PFSK-1 (cell line): ENCODE measurements at regions not wholly inside any gene's neighbourhood (a gene's known extent, or its start where the extent isn't known, plus 50 kb on each side); places are given as distances from the start of the nearest gene placed in this dataset.

Experiments
- FOXP2 ChIP-seq: optimal IDR thresholded peaks from 2 replicates; pipeline ENCODE3; 2011; ENCODE audit warnings: borderline replicate concordance, control low read depth, inconsistent platforms; ENCODE audit not compliant: insufficient read depth; ENCODE audit errors: extremely low read length, extremely low read depth
- POLR2AphosphoS5 ChIP-seq: IDR thresholded peaks from 2 replicates; pipeline ENCODE4 v1.6.1; 2012; ENCODE audit warnings: low read depth, mild to moderate bottlenecking, control low read depth, low read length, moderate library complexity
- SIN3A ChIP-seq: IDR thresholded peaks from 2 replicates; pipeline ENCODE4 v1.6.1; 2012; ENCODE audit warnings: mild to moderate bottlenecking, low read length, moderate library complexity, borderline replicate concordance; ENCODE audit not compliant: insufficient read depth
- TAF1 ChIP-seq: IDR thresholded peaks from 2 replicates; pipeline ENCODE4 v1.6.1; 2012; ENCODE audit warnings: low read length, control low read depth, borderline replicate concordance; ENCODE audit not compliant: insufficient read depth

DNA sequence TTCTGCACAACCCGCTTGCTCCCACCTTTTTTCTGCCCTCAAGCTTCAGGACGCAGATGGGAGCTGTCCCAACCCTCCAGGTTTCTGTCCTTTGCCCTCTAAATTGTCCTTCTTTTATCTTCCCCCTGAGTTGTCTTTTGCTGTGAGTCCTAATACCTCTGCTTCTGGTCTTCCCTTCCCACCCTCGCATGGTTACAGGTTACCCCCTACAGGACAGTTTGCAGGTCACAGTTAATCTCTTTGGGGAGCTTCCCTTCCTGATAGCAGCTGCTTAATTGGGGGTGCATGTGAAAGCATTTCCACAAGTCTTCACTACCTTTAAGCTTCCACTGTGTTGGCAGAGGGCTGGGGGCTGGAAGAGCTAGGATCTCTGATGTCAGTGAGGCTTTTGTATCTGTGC lies 121.5 kb upstream of the CXCL12 start:
- TF ChIP-seq TAF1 = no peak
- no peak for TF ChIP-seq POLR2AphosphoS5
- TF ChIP-seq FOXP2 = no peak
- TF ChIP-seq SIN3A = no peak
